SK-N-MC (cell line): ENCODE measurements at regions not wholly inside any gene's neighbourhood (a gene's known extent, or its start where the extent isn't known, plus 50 kb on each side); places are given as distances from the start of the nearest gene placed in this dataset.

ENCODE experiments used
- DNase-seq: peaks from one replicate; pipeline ENCODE4 v3.0.0-alpha.2; 2011; ENCODE audit warnings: low read depth, low spot score
- H3K27ac ChIP-seq: fragments of 200-600 bp; sonication (generic); 2 replicates; pipeline ENCODE4 v1.5.1; 2016; ENCODE audit warnings: mixed run types
- H3K36me3 ChIP-seq: fragments of 200-600 bp; sonication (generic); 2 replicates; pipeline ENCODE4 v1.6.1; 2017; ENCODE audit warnings: antibody characterized with exemption, low read length, mixed read lengths; ENCODE audit not compliant: insufficient read depth
- H3K4me3 ChIP-seq: fragments of 200-600 bp; sonication (generic); 2 replicates; pipeline ENCODE4 v1.5.1; 2016
- H3K9ac ChIP-seq: fragments of 200-600 bp; sonication (generic); 2 replicates; pipeline ENCODE4 v1.8.0; 2017; ENCODE audit warnings: mixed run types, mixed read lengths; ENCODE audit not compliant: insufficient read length
- H3K9me3 ChIP-seq: fragments of 200-600 bp; sonication (generic); 2 replicates; pipeline ENCODE4 v1.6.1; 2017; ENCODE audit warnings: low read depth, mild to moderate bottlenecking, antibody characterized with exemption, low read length, moderate library complexity, mixed read lengths
- EZH2 ChIP-seq: fragments of 200-600 bp; sonication (generic); IDR thresholded peaks from one replicate; pipeline ENCODE4 v1.6.1; 2017; ENCODE audit warnings: antibody characterized with exemption
- FOXP2 ChIP-seq: optimal IDR thresholded peaks from 2 replicates; pipeline ENCODE3; 2011; ENCODE audit warnings: mild to moderate bottlenecking, moderate library complexity; ENCODE audit not compliant: insufficient read depth; ENCODE audit errors: extremely low read length, control extremely low read depth
- POLR2AphosphoS5 ChIP-seq: IDR thresholded peaks from 2 replicates; pipeline ENCODE4 v1.6.1; 2012; ENCODE audit warnings: mild to moderate bottlenecking, low read depth, low read length, borderline replicate concordance

GRCh38 chr15:88312941-88313579 lies 56.5 kb upstream of the NTRK3 start:
- Histone ChIP-seq H3K9me3 (no peaks in the 10 kb centered on the region), H3K4me3 (no peak overlapping the region), H3K36me3 (no peaks in the 10 kb centered on the region), H3K9ac (no peak overlapping the region), H3K27ac (no peak overlapping the region)
- DNase-seq, result no peak
- TF ChIP-seq POLR2AphosphoS5 (no peak), FOXP2 (no peak), EZH2 (no peak)

- Histone ChIP-seq H3K27ac (no peak overlapping the region), H3K9ac (no peak overlapping the region), H3K36me3 (no peaks in the 10 kb centered on the region), H3K4me3 (no peak overlapping the region), H3K9me3 (no peaks in the 10 kb centered on the region)
- no peak for DNase-seq
- no peak for TF ChIP-seq FOXP2
- TF ChIP-seq POLR2AphosphoS5, result no peak
- TF ChIP-seq EZH2, result no peak
These were observed 52.8 kb upstream of the NTRK3 start for GRCh38 chr15:88309363-88309762.

- no peaks in the 10 kb centered on the region for H3K36me3 ChIP-seq
- H3K9me3 ChIP-seq, result no peaks in the 10 kb centered on the region
- H3K4me3 ChIP-seq, result no peak overlapping the region
- no peak overlapping the region for H3K27ac ChIP-seq
- H3K9ac ChIP-seq, result no peak overlapping the region
- TF ChIP-seq POLR2AphosphoS5, result no peak
- TF ChIP-seq FOXP2, result no peak
- no peak for TF ChIP-seq EZH2
- DNase-seq, result no peak
These were observed 50.8 kb upstream of the NTRK3 start for GRCh38 chr15:88307344-88307743.
